Loucy (cell line): ENCODE measurements at regions not wholly inside any gene's neighbourhood (a gene's known extent, or its start where the extent isn't known, plus 50 kb on each side); places are given as distances from the start of the nearest gene placed in this dataset.

ENCODE experiments used
- H2AFZ ChIP-seq: fragments of 200-600 bp; sonication (generic); 2 replicates; pipeline ENCODE4 v1.6.0; 2016; ENCODE audit warnings: antibody characterized with exemption, mild to moderate bottlenecking, low read length, moderate library complexity
- H3F3A ChIP-seq: fragments of 200-600 bp; 2 replicates; pipeline ENCODE4 v1.6.0; 2016; ENCODE audit warnings: antibody characterized with exemption, low read depth, mild to moderate bottlenecking
- H3K27me3 ChIP-seq: fragments of 200-600 bp; sonication (generic); 2 replicates; pipeline ENCODE4 v1.6.1; 2014; ENCODE audit warnings: low read length, mild to moderate bottlenecking; ENCODE audit not compliant: insufficient read depth, poor library complexity, severe bottlenecking
- H3K36me3 ChIP-seq: fragments of 200-600 bp; sonication (generic); 2 replicates; pipeline ENCODE4 v1.6.1; 2016; ENCODE audit warnings: low read length; ENCODE audit not compliant: insufficient read depth
- H3K4me1 ChIP-seq: fragments of 200-600 bp; sonication (generic); 2 replicates; pipeline ENCODE4 v1.5.1; 2014; ENCODE audit warnings: low read length, mild to moderate bottlenecking; ENCODE audit not compliant: insufficient read depth, poor library complexity, severe bottlenecking
- H3K4me2 ChIP-seq: fragments of 200-600 bp; sonication (generic); 2 replicates; pipeline ENCODE4 v1.6.0; 2014; ENCODE audit warnings: antibody characterized with exemption, low read length, low read depth, mild to moderate bottlenecking; ENCODE audit not compliant: poor library complexity, severe bottlenecking
- H3K4me3 ChIP-seq: fragments of 200-600 bp; sonication (generic); 2 replicates; pipeline ENCODE4 v1.5.1; 2014; ENCODE audit warnings: low read length, mild to moderate bottlenecking, mixed read lengths; ENCODE audit not compliant: poor library complexity, severe bottlenecking
- H3K79me2 ChIP-seq: fragments of 200-600 bp; sonication (generic); 2 replicates; pipeline ENCODE4 v1.6.1; 2014; ENCODE audit warnings: low read length; ENCODE audit not compliant: insufficient read depth
- H3K9ac ChIP-seq: fragments of 200-600 bp; sonication (generic); 2 replicates; pipeline ENCODE4 v1.6.0; 2014; ENCODE audit warnings: mild to moderate bottlenecking, low read depth, low read length, moderate library complexity; ENCODE audit not compliant: poor library complexity, severe bottlenecking
- H3K9me2 ChIP-seq: fragments of 200-600 bp; sonication (generic); replicated peaks from 2 replicates; pipeline ENCODE4 v1.6.1; 2016; ENCODE audit warnings: low read depth, low read length, mixed read lengths
- H3K9me3 ChIP-seq: fragments of 200-600 bp; sonication (generic); 2 replicates; pipeline ENCODE4 v1.6.1; 2014; ENCODE audit warnings: mild to moderate bottlenecking, antibody characterized with exemption, low read length, low read depth; ENCODE audit not compliant: insufficient read depth
- H4K20me1 ChIP-seq: fragments of 200-600 bp; sonication (generic); 2 replicates; pipeline ENCODE4 v1.6.0; 2014; ENCODE audit warnings: antibody characterized with exemption, low read length, mild to moderate bottlenecking; ENCODE audit not compliant: insufficient read depth, poor library complexity, severe bottlenecking
- CTCF ChIP-seq: fragments of 200-600 bp; sonication (generic); conservative IDR thresholded peaks from 2 replicates; pipeline ENCODE4 v1.5.1; 2014; ENCODE audit warnings: mild to moderate bottlenecking, antibody characterized with exemption, low read length
- EZH2phosphoT487 ChIP-seq: fragments of 200-600 bp; IDR thresholded peaks from 2 replicates; pipeline ENCODE4 v1.6.1; 2018; ENCODE audit warnings: antibody characterized with exemption, mild to moderate bottlenecking, moderate library complexity, borderline replicate concordance

- Histone ChIP-seq H3K9ac (no peak overlapping the region), H3K79me2 (no peaks in the 10 kb centered on the region), H4K20me1 (no peaks in the 10 kb centered on the region), H3K9me3 (no peaks in the 10 kb centered on the region), H2AFZ (no peak overlapping the region), H3F3A (no peaks in the 10 kb centered on the region), H3K4me2 (no peak overlapping the region), H3K27me3 (no peaks in the 10 kb centered on the region), H3K9me2 (no peaks in the 10 kb centered on the region), H3K4me3 (no peak overlapping the region), H3K4me1 (no peaks in the 10 kb centered on the region), H3K36me3 (no peaks in the 10 kb centered on the region)
- TF ChIP-seq EZH2phosphoT487 (no peak), CTCF (no peak)
Measured at GRCh38 chr16:86712158-86713009, 134.0 kb downstream of the FOXL1 start.

- no peak for TF ChIP-seq CTCF
- no peak for TF ChIP-seq EZH2phosphoT487
- no peak overlapping the region for H3K4me2 ChIP-seq
- H3F3A ChIP-seq = no peaks in the 10 kb centered on the region
- no peak overlapping the region for H3K9ac ChIP-seq
- H3K9me3 ChIP-seq = no peaks in the 10 kb centered on the region
- H3K4me1 ChIP-seq = no peaks in the 10 kb centered on the region
- no peak overlapping the region for H3K4me3 ChIP-seq
- H4K20me1 ChIP-seq = no peaks in the 10 kb centered on the region
- H2AFZ ChIP-seq = no peak overlapping the region
- H3K27me3 ChIP-seq = no peaks in the 10 kb centered on the region
- no peaks in the 10 kb centered on the region for H3K36me3 ChIP-seq
- H3K79me2 ChIP-seq = no peaks in the 10 kb centered on the region
- H3K9me2 ChIP-seq = no peaks in the 10 kb centered on the region
Measured at GRCh38 chr16:86713021-86713631, 134.8 kb downstream of the FOXL1 start.

- Histone ChIP-seq H3K79me2 (no peaks in the 10 kb centered on the region), H3K36me3 (no peaks in the 10 kb centered on the region), H3K9ac (no peak overlapping the region), H3F3A (no peaks in the 10 kb centered on the region), H3K27me3 (no peaks in the 10 kb centered on the region), H3K4me2 (no peak overlapping the region), H2AFZ (no peak overlapping the region), H4K20me1 (no peaks in the 10 kb centered on the region), H3K4me1 (no peaks in the 10 kb centered on the region), H3K9me2 (no peaks in the 10 kb centered on the region), H3K4me3 (no peak overlapping the region), H3K9me3 (no peaks in the 10 kb centered on the region)
- TF ChIP-seq EZH2phosphoT487 = no peak
- TF ChIP-seq CTCF = no peak
Measured at GRCh38 chr16:86714166-86714565, 135.8 kb downstream of the FOXL1 start.
